Mucosa of descending colon (tissue), 3 donors: ENCODE measurements at regions not wholly inside any gene's neighbourhood (a gene's known extent, or its start where the extent isn't known, plus 50 kb on each side); places are given as distances from the start of the nearest gene placed in this dataset.

Source experiments
- ATAC-seq: fragments of 200-7000 bp; cut with Tn5 transposase; one replicate; pipeline ENCODE4 v1.9.1; 2020; ENCODE audit warnings: mild to moderate bottlenecking, moderate library complexity
- DNase-seq, 3 donors: peaks; one replicate each; pipeline ENCODE4 v3.0.0-alpha.2; 2020
- H3K36me3 ChIP-seq: fragments of 200-600 bp; one replicate; pipeline ENCODE4 v1.8.0; 2021; ENCODE audit warnings: low read depth, mild to moderate bottlenecking
- H3K4me1 ChIP-seq: fragments of 200-600 bp; one replicate; pipeline ENCODE4 v1.8.0; 2021; ENCODE audit warnings: low read depth, mild to moderate bottlenecking
- H3K4me3 ChIP-seq: fragments of 200-600 bp; one replicate; pipeline ENCODE4 v1.8.0; 2021; ENCODE audit warnings: mild to moderate bottlenecking
- H3K9me3 ChIP-seq: fragments of 200-600 bp; one replicate; pipeline ENCODE4 v1.8.0; 2021; ENCODE audit warnings: mild to moderate bottlenecking
- CTCF ChIP-seq: fragments of 200-600 bp; IDR thresholded peaks from one replicate; pipeline ENCODE4 v1.8.0; 2022; ENCODE audit warnings: antibody characterized with exemption, mild to moderate bottlenecking
- intact Hi-C, 2 donors: fragments of 100-400 bp; cut with DNase I in 1 of 2; cut with micrococcal nuclease in 1 of 2; formaldehyde crosslinking; loops; one replicate each; pipeline versions ENCODE4 v1.11.0 to v1.11.1; 2022; cut with DNase I, micrococcal nuclease
- donor health status: DM: no; HTN: no; CAD: no; lungs with moderate emphysema.
- donor health status: DM: no; HTN: no; CAD: no.
- donor health status: DM: no; HTN: yes; CAD: no.

DNA sequence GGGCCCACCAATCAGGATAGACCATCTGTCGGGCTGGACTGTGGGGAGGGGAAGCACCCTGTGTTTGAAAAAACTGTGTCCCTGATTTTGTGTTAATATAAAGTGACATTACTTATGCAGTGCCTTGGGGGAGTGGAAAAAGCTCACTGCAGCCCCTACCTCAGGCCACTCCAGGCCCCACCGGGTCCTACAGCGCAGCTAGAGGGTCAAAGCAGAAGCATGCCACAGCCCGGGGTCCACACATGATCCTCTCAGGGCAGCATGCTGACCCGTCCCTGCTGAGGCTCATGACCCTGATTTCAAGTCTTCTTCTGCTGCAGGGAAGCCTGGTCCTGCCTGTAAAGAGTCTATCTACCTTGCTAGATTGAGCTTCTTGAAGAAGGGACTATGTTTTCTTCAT, 133.0 kb upstream of the PLCB4 start:
- Histone ChIP-seq H3K9me3 (no peaks in the 10 kb centered on the region), H3K4me3 (no peak overlapping the region), H3K36me3 (no peaks in the 10 kb centered on the region), H3K4me1 (no peaks in the 10 kb centered on the region)
- intact Hi-C loops, result no loop called here
- DNase-seq, result no peak
- no peak for TF ChIP-seq CTCF
- no peak for ATAC-seq

DNA sequence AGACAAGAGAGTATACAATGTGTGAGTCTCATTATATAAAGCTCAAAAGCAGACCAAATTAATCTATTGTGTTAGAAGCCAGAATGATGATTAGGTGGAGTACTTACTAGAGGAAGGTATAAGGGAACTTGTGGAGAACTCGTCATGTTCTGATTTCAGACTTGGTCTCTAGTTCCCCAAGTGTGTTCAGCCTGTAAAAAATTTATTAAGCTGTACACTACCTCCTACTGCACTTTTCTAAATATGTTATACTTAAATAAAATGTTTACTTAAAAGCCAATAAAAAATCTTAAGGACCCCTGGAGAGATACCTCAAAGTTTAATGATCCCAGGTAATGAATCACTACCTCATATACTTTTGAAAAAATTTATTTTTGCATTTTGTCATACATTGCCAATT, 130.4 kb upstream of the PLCB4 start:
- no peak for TF ChIP-seq CTCF
- ATAC-seq (no peak), DNase-seq (no peak)
- Histone ChIP-seq H3K4me1 (no peaks in the 10 kb centered on the region), H3K36me3 (no peaks in the 10 kb centered on the region), H3K9me3 (no peaks in the 10 kb centered on the region), H3K4me3 (no peak overlapping the region)
- intact Hi-C loops, result no loop called here

DNA sequence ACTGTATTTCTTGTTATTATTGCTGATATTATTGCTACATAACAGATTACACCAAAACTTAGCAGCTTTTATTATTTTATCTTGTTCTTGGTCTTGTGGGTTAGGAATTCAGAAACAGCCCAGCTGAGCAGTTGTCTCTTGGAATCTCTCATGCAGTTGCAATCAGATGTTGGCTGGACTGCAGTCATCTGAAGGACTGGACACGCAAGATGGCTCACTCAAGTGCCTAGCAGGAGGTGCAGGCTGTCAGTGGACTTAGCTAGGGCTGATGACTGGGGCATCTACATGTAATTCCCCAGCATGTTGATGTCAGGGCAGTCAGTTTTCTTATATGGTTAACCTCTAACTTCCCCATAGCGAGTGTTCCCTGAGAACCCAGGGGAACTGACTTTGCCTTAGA, 128.6 kb upstream of the PLCB4 start:
- Histone ChIP-seq H3K4me3 (no peak overlapping the region), H3K4me1 (no peaks in the 10 kb centered on the region), H3K9me3 (no peaks in the 10 kb centered on the region), H3K36me3 (no peaks in the 10 kb centered on the region)
- ATAC-seq (no peak), DNase-seq (no peak)
- TF ChIP-seq CTCF, result no peak
- intact Hi-C loops, result no loop called here

GRCh38 chr20:8943631-8944030, 125.3 kb upstream of the PLCB4 start:
- TF ChIP-seq CTCF, result no peak
- Histone ChIP-seq H3K36me3 (no peaks in the 10 kb centered on the region), H3K9me3 (no peaks in the 10 kb centered on the region), H3K4me3 (no peak overlapping the region), H3K4me1 (no peaks in the 10 kb centered on the region)
- DNase-seq, result peak in 1 of 3 donors; percentile 9
- peak; percentile 55 for ATAC-seq
- intact Hi-C loops, result no loop called here

GRCh38 chr20:8946036-8946940, 122.6 kb upstream of the PLCB4 start:
- Histone ChIP-seq H3K4me1 (no peaks in the 10 kb centered on the region), H3K4me3 (no peak overlapping the region), H3K36me3 (no peaks in the 10 kb centered on the region), H3K9me3 (no peaks in the 10 kb centered on the region)
- no peak for TF ChIP-seq CTCF
- intact Hi-C loops, result no loop called here
- ATAC-seq (peak; percentile 13), DNase-seq (peak in 1 of 3 donors; percentile 12)
